ENCODE measurements at regions not wholly inside any gene's neighbourhood (a gene's known extent, or its start where the extent isn't known, plus 50 kb on each side); places are given as distances from the start of the nearest gene placed in this dataset.
"Not testable (repeated sequence)": the region's sequence is repeated elsewhere in the genome, so short reads cannot be mapped to it uniquely, and the experiment has no call there.

GRCh38 chrX:133483771-133484170, 68.5 kb upstream of the GPC4 start:
- POLR2A ChIA-PET; H3K4me1 Mint-ChIP-seq; H3K4me3 Mint-ChIP-seq; H3K27ac Mint-ChIP-seq; H3K36me3 Mint-ChIP-seq (ENCODE audit: low read depth); DNase-seq; CTCF ChIA-PET; H3K9me3 Mint-ChIP-seq; H3K27me3 Mint-ChIP-seq: not testable (repeated sequence)

GRCh38 chrX:133482056-133482952, 67.0 kb upstream of the GPC4 start:
- Mint-ChIP-seq H3K4me1 (no peaks in the 10 kb centered on the region), H3K36me3 (ENCODE audit: low read depth) (no peaks in the 10 kb centered on the region), H3K27ac (no peak overlapping the region), H3K4me3 (no peak overlapping the region), H3K9me3 (no peaks in the 10 kb centered on the region), H3K27me3 (no peaks in the 10 kb centered on the region)
- ChIA-PET CTCF (no interaction called here), POLR2A (no interaction called here)
- no peak for DNase-seq

GRCh38 chrX:133477986-133478385, 62.7 kb upstream of the GPC4 start:
- CTCF ChIA-PET: no interaction called here
- no peaks in the 10 kb centered on the region for H3K27me3 Mint-ChIP-seq
- H3K9me3 Mint-ChIP-seq: no peaks in the 10 kb centered on the region
- H3K27ac Mint-ChIP-seq: no peak overlapping the region
- H3K36me3 Mint-ChIP-seq (ENCODE audit: low read depth): no peaks in the 10 kb centered on the region
- no peak for DNase-seq
- H3K4me1 Mint-ChIP-seq: no peaks in the 10 kb centered on the region
- no peak overlapping the region for H3K4me3 Mint-ChIP-seq
- POLR2A ChIA-PET: no interaction called here

- H3K27me3 Mint-ChIP-seq: peaks cover 4% of the 10 kb centered on the region
Observed at GRCh38 chrX:133475953-133476352, 60.7 kb upstream of the GPC4 start.

GRCh38 chrX:133475521-133475920, 60.2 kb upstream of the GPC4 start:
- no peak overlapping the region for H3K4me3 Mint-ChIP-seq

More at GRCh38 chrX:133475953-133476352, 60.7 kb upstream of the GPC4 start:
- H3K27ac Mint-ChIP-seq: no peak overlapping the region
- H3K9me3 Mint-ChIP-seq: no peaks in the 10 kb centered on the region
- H3K4me1 Mint-ChIP-seq: no peaks in the 10 kb centered on the region
- no peaks in the 10 kb centered on the region for H3K36me3 Mint-ChIP-seq (ENCODE audit: low read depth)
- H3K4me3 Mint-ChIP-seq: no peak overlapping the region
- no peak for DNase-seq
- ChIA-PET CTCF (no interaction called here), POLR2A (no interaction called here)

GRCh38 chrX:133474574-133474973, 59.3 kb upstream of the GPC4 start:
- DNase-seq: no peak
- Mint-ChIP-seq H3K27me3 (peaks cover 4% of the 10 kb centered on the region), H3K4me1 (no peaks in the 10 kb centered on the region), H3K4me3 (no peak overlapping the region), H3K9me3 (no peaks in the 10 kb centered on the region), H3K27ac (no peak overlapping the region), H3K36me3 (ENCODE audit: low read depth) (no peaks in the 10 kb centered on the region)
- ChIA-PET CTCF (no interaction called here), POLR2A (no interaction called here)

More at GRCh38 chrX:133475521-133475920, 60.2 kb upstream of the GPC4 start:
- no peaks in the 10 kb centered on the region for H3K36me3 Mint-ChIP-seq (ENCODE audit: low read depth)
- H3K4me1 Mint-ChIP-seq: no peaks in the 10 kb centered on the region
- H3K27ac Mint-ChIP-seq: no peak overlapping the region
- POLR2A ChIA-PET: no interaction called here
- no peak for DNase-seq
- CTCF ChIA-PET: no interaction called here
- no peaks in the 10 kb centered on the region for H3K9me3 Mint-ChIP-seq
- H3K27me3 Mint-ChIP-seq: peaks cover 4% of the 10 kb centered on the region

- CTCF ChIA-PET: no interaction called here
- Mint-ChIP-seq H3K9me3 (no peaks in the 10 kb centered on the region), H3K36me3 (ENCODE audit: low read depth) (no peaks in the 10 kb centered on the region), H3K4me3 (no peak overlapping the region), H3K27ac (no peak overlapping the region), H3K27me3 (peaks cover 4% of the 10 kb centered on the region), H3K4me1 (no peaks in the 10 kb centered on the region)
- POLR2A ChIA-PET: no interaction called here
- DNase-seq: no peak
Observed at GRCh38 chrX:133473451-133473850, 58.2 kb upstream of the GPC4 start.

GRCh38 chrX:133468051-133468450, 52.8 kb upstream of the GPC4 start:
- H3K9me3 Mint-ChIP-seq: no peaks in the 10 kb centered on the region
- no peak for DNase-seq
- H3K27ac Mint-ChIP-seq: no peak overlapping the region
- POLR2A ChIA-PET: no interaction called here
- H3K27me3 Mint-ChIP-seq: peaks cover 4% of the 10 kb centered on the region
- H3K4me3 Mint-ChIP-seq: no peak overlapping the region
- no peaks in the 10 kb centered on the region for H3K36me3 Mint-ChIP-seq (ENCODE audit: low read depth)
- H3K4me1 Mint-ChIP-seq: no peaks in the 10 kb centered on the region
- CTCF ChIA-PET: interaction anchor here (1.5 kb wide), 1 partner anchor 10 kb away, joined by 3 read pairs; no protein-coding TSS in a partner anchor

GRCh38 chrX:133465254-133465653, 50.0 kb upstream of the GPC4 start:
- no peaks in the 10 kb centered on the region for H3K4me1 Mint-ChIP-seq
- H3K27me3 Mint-ChIP-seq: no peaks in the 10 kb centered on the region
- no peaks in the 10 kb centered on the region for H3K36me3 Mint-ChIP-seq (ENCODE audit: low read depth)
- no peak for DNase-seq
- no peak overlapping the region for H3K27ac Mint-ChIP-seq
- H3K9me3 Mint-ChIP-seq: no peaks in the 10 kb centered on the region
- no peak overlapping the region for H3K4me3 Mint-ChIP-seq
- CTCF ChIA-PET: interaction anchor here (0.6 kb wide), 1 partner anchor 378 kb away, joined by 4 read pairs; no protein-coding TSS in a partner anchor
- POLR2A ChIA-PET: no interaction called here

Data from activated CD4-positive, alpha-beta T cell treated with anti-CD3 and anti-CD28 coated beads, Interleukin-2, amount 10 ng/mL, durations not matched to agents 7 days and 5 days (primary cell).